Right atrium auricular region (tissue), 2 donors: ENCODE measurements at regions not wholly inside any gene's neighbourhood (a gene's known extent, or its start where the extent isn't known, plus 50 kb on each side); places are given as distances from the start of the nearest gene placed in this dataset.

ENCODE experiments used
- DNase-seq: peaks from one replicate; pipeline ENCODE4 v3.0.0-alpha.2; 2019; ENCODE audit warnings: low spot score
- H3K27ac ChIP-seq, 2 donors: fragments of 200-600 bp; sonication (generic); 1 replicate in 1 of 2; 2 replicates in 1 of 2; pipeline ENCODE4 v1.5.1; 2016 to 2019
- H3K27me3 ChIP-seq, 2 donors: fragments of 200-600 bp; sonication (generic); one replicate each; pipeline versions ENCODE4 v1.5.1 to v1.6.0; 2017 to 2019
- H3K36me3 ChIP-seq: fragments of 200-600 bp; sonication (generic); one replicate; pipeline ENCODE4 v1.5.1; 2016
- H3K4me1 ChIP-seq, 2 donors: fragments of 200-600 bp; sonication (generic); one replicate each; pipeline versions ENCODE4 v1.5.1 to v1.6.0; 2017 to 2019
- H3K4me3 ChIP-seq, 2 donors: fragments of 200-600 bp; sonication (generic); 1 replicate in 1 of 2; 2 replicates in 1 of 2; pipeline ENCODE4 v1.5.1; 2017 to 2019; ENCODE audit warnings: mild to moderate bottlenecking in 1 of 2, moderate library complexity in 1 of 2
- H3K9me3 ChIP-seq, 2 donors: fragments of 200-600 bp; sonication (generic); one replicate each; pipeline ENCODE4 v1.5.1; 2019
- TF ChIP-seq, protein P1 (sequence below), 2 donors: fragments of 200-600 bp; sonication (generic); IDR thresholded peaks; one replicate each; pipeline ENCODE4 v1.5.1; 2019; ENCODE audit warnings: antibody characterized with exemption in 2 of 2

DNA sequence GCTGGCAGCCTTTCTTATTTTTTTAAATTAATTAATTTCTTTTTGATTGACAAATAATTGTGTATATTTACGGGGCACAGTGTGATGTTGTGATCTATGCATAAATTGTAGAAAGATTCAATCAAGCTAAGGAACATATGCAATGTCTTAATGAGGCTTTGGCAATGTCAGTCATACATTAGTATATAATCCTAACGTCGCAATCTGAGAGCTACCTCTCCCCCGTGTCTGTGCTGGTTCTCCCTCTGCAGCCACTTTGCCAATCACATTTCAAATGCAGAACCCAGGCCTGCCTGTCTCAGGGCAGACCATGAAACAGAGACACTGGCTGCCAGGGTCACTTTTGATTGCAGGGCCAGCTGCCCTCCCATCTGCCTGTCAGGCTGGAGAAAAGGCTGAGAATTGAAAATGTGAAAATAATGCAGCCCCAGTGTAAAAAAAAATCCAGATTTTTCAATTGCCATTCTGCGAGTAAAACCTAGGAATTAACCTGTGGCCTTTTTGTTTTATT lies 56.3 kb downstream of the SLC24A2 start:
- H3K4me1 ChIP-seq: no peaks in the 10 kb centered on the region
- TF ChIP-seq, protein P1, sequence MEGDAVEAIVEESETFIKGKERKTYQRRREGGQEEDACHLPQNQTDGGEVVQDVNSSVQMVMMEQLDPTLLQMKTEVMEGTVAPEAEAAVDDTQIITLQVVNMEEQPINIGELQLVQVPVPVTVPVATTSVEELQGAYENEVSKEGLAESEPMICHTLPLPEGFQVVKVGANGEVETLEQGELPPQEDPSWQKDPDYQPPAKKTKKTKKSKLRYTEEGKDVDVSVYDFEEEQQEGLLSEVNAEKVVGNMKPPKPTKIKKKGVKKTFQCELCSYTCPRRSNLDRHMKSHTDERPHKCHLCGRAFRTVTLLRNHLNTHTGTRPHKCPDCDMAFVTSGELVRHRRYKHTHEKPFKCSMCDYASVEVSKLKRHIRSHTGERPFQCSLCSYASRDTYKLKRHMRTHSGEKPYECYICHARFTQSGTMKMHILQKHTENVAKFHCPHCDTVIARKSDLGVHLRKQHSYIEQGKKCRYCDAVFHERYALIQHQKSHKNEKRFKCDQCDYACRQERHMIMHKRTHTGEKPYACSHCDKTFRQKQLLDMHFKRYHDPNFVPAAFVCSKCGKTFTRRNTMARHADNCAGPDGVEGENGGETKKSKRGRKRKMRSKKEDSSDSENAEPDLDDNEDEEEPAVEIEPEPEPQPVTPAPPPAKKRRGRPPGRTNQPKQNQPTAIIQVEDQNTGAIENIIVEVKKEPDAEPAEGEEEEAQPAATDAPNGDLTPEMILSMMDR (IDR thresholded peaks at IDR 0.05): no peak
- H3K4me3 ChIP-seq: no peak overlapping the region
- H3K9me3 ChIP-seq: no peaks in the 10 kb centered on the region
- no peaks in the 10 kb centered on the region for H3K27me3 ChIP-seq
- H3K36me3 ChIP-seq: no peaks in the 10 kb centered on the region
- H3K27ac ChIP-seq: no peak overlapping the region
- no peak for DNase-seq

DNA sequence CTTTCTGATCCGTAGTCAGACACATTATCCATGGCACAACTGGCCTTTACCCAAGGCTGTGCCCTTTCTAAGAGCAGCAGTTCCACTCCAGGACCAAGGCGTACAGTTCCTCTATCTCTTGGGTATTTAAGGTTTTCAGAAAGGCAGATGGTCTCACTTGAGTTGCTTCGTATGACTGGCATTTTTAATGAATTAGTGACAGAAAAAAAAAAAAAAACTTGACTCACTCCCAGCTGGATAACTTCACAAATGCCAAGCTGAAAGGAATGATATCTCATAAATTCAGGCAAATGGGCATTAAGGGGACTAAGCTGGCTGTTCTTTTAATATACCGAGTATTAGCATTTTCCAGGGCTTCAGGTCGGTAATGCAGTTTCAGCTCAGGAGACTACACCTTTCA lies 60.7 kb downstream of the SLC24A2 start:
- Histone ChIP-seq H3K27ac (no peak overlapping the region), H3K4me3 (no peak overlapping the region), H3K4me1 (no peaks in the 10 kb centered on the region), H3K9me3 (no peaks in the 10 kb centered on the region), H3K27me3 (no peaks in the 10 kb centered on the region), H3K36me3 (no peaks in the 10 kb centered on the region)
- TF ChIP-seq, protein P1 (IDR thresholded peaks at IDR 0.05): no peak
- no peak for DNase-seq

DNA sequence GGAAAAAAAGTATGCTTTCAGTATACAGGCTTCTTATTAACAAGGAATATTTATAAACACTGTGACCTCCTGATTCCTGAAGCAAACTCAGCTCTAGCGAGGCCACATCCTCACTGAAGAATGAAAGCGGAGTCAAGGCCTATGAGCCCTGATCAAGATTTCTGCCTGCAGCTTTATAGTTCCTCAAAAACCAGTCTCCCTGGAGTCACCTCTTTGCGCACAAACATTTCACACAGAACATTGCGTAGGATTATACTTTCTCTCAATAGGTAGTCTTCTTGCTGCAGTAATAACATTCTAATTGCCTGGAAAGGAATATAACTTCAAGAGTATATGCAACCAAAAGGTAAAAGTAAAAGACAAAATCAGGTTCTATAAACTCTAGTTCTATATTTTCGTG lies 62.9 kb downstream of the SLC24A2 start:
- H3K27ac ChIP-seq: no peak overlapping the region
- no peaks in the 10 kb centered on the region for H3K36me3 ChIP-seq
- TF ChIP-seq, protein P1 (IDR thresholded peaks at IDR 0.05): no peak
- no peak overlapping the region for H3K4me3 ChIP-seq
- no peaks in the 10 kb centered on the region for H3K9me3 ChIP-seq
- H3K27me3 ChIP-seq: no peaks in the 10 kb centered on the region
- no peak for DNase-seq
- H3K4me1 ChIP-seq: no peaks in the 10 kb centered on the region

DNA sequence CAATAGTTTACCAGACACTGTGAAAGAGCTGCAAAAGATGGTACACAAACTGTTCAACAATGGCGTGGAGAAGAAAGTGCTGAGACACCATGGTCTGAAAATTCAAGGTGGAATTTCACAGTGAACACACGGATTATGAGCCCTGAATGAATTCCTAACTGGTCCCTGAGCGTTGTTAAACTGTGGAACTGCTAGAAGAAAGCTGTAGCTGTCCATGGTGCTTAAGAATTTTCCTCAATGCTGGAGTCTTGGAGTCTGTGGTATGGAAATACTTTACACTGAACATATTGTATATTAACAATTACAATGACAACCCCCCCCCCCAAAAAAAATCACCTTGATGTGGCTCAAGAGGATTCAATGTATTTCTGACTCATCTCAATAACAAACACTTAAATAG lies 68.5 kb downstream of the SLC24A2 start:
- no peaks in the 10 kb centered on the region for H3K36me3 ChIP-seq
- no peaks in the 10 kb centered on the region for H3K4me1 ChIP-seq
- no peak overlapping the region for H3K4me3 ChIP-seq
- H3K9me3 ChIP-seq: no peaks in the 10 kb centered on the region
- H3K27me3 ChIP-seq: no peaks in the 10 kb centered on the region
- no peak for DNase-seq
- H3K27ac ChIP-seq: no peak overlapping the region
- TF ChIP-seq, protein P1 (IDR thresholded peaks at IDR 0.05): no peak

DNA sequence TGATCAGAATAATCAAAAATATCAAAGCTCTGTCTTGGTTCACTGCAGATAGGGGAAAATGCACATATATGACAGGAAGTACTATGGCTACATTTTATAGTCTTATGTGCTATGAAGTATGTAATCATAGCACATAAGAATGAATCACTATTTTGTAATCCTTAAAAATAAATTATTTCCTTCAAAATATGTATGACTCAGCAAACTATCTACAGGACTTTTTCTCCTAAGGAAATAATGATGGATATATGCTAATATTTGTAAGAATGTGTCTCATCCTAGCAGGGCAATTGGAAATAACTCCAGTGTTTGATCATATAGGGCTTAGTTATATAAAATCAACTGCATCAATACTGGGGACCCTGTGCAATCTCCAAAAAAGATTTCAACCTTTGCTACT lies 85.1 kb downstream of the SLC24A2 start:
- Histone ChIP-seq H3K4me3 (no peak overlapping the region), H3K9me3 (no peaks in the 10 kb centered on the region), H3K36me3 (no peaks in the 10 kb centered on the region), H3K4me1 (no peaks in the 10 kb centered on the region), H3K27ac (no peak overlapping the region), H3K27me3 (no peaks in the 10 kb centered on the region)
- no peak for DNase-seq
- TF ChIP-seq, protein P1 (IDR thresholded peaks at IDR 0.05): no peak

DNA sequence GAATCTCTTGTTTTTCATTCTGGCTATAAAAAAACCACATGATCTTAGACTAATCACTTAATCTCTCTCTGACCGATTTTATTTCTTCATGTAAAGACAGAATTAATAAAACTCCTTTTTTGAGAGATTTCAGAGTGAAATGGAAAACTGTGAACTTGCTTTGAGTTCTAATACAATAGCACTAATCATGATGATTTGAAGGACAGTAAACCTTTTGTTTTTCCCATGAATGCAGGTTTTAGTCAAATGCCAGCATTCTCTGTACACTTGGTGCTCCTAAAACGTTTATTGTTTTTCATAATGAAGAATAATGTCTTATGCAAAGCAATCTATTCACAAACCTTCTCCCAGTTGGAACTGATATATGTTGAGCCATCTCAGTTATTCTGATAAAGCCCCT lies 86.8 kb downstream of the SLC24A2 start:
- DNase-seq: no peak
- Histone ChIP-seq H3K4me1 (no peaks in the 10 kb centered on the region), H3K36me3 (no peaks in the 10 kb centered on the region), H3K9me3 (no peaks in the 10 kb centered on the region), H3K27ac (no peak overlapping the region), H3K27me3 (no peaks in the 10 kb centered on the region), H3K4me3 (no peak overlapping the region)
- TF ChIP-seq, protein P1 (IDR thresholded peaks at IDR 0.05): no peak
